Astrocyte (in vitro differentiated cells and primary cell): ENCODE measurements at regions not wholly inside any gene's neighbourhood (a gene's known extent, or its start where the extent isn't known, plus 50 kb on each side); places are given as distances from the start of the nearest gene placed in this dataset.

Experiments used
- DNase-seq: peaks from one replicate; pipeline ENCODE4 v3.0.0-alpha.2; 2010; ENCODE audit warnings: low read depth
- FAIRE-seq: peaks from 2 replicates; lab custom pipeline; 2011; peaks lifted over from hg19 to GRCh38; lab: Jason Lieb, UNC
- H2AFZ ChIP-seq: 2 replicates; pipeline ENCODE4 v1.6.0; 2012; ENCODE audit warnings: low read depth, low read length, inconsistent platforms
- H3K27ac ChIP-seq: 2 replicates; pipeline ENCODE4 v1.5.1; 2011; ENCODE audit warnings: low read depth, low read length, inconsistent platforms
- H3K27me3 ChIP-seq: 2 replicates; pipeline ENCODE4 v1.6.0; 2011; ENCODE audit warnings: low read length, inconsistent platforms; ENCODE audit not compliant: insufficient read depth
- H3K36me3 ChIP-seq: 2 replicates; pipeline ENCODE4 v1.5.1; 2011; ENCODE audit warnings: low read length, inconsistent platforms; ENCODE audit not compliant: insufficient read depth
- H3K4me1 ChIP-seq: 2 replicates; pipeline ENCODE4 v1.5.1; 2011; ENCODE audit warnings: low read length, inconsistent platforms; ENCODE audit not compliant: insufficient read depth
- H3K4me2 ChIP-seq: 2 replicates; pipeline ENCODE4 v1.6.0; 2012; ENCODE audit warnings: low read length, inconsistent platforms
- H3K4me3 ChIP-seq: 2 replicates; pipeline ENCODE4 v1.5.1; 2011; ENCODE audit warnings: low read depth, mild to moderate bottlenecking, low read length, inconsistent platforms; ENCODE audit not compliant: insufficient read depth
- H3K79me2 ChIP-seq: 2 replicates; pipeline ENCODE4 v1.6.0; 2012; ENCODE audit warnings: mild to moderate bottlenecking, low read length, inconsistent platforms; ENCODE audit not compliant: insufficient read depth
- H3K9ac ChIP-seq: 2 replicates; pipeline ENCODE4 v1.6.0; 2012; ENCODE audit warnings: mild to moderate bottlenecking, low read length, inconsistent platforms
- H3K9me3 ChIP-seq: 2 replicates; pipeline ENCODE4 v1.5.1; 2012; ENCODE audit warnings: low read depth, mild to moderate bottlenecking, low read length, inconsistent platforms; ENCODE audit not compliant: insufficient read depth
- H4K20me1 ChIP-seq: 2 replicates; pipeline ENCODE4 v1.6.0; 2012; ENCODE audit warnings: low read length, inconsistent platforms; ENCODE audit not compliant: insufficient read depth
- H3K27ac Mint-ChIP-seq: one replicate; pipeline ENCODE4 v1.8.0; 2021; ENCODE audit warnings: mild to moderate bottlenecking, mixed read lengths; ENCODE audit not compliant: unreplicated experiment
- H3K27me3 Mint-ChIP-seq: one replicate; pipeline ENCODE4 v1.8.0; 2021; ENCODE audit warnings: low read depth, mixed read lengths; ENCODE audit not compliant: unreplicated experiment
- H3K36me3 Mint-ChIP-seq: one replicate; pipeline ENCODE4 v1.8.0; 2021; ENCODE audit warnings: low read depth, mixed read lengths; ENCODE audit not compliant: unreplicated experiment
- H3K4me1 Mint-ChIP-seq: one replicate; pipeline ENCODE4 v1.8.0; 2021; ENCODE audit warnings: low read depth, mixed read lengths; ENCODE audit not compliant: unreplicated experiment
- H3K4me3 Mint-ChIP-seq: one replicate; pipeline ENCODE4 v1.8.0; 2021; ENCODE audit warnings: mild to moderate bottlenecking, moderate library complexity, mixed read lengths; ENCODE audit not compliant: unreplicated experiment
- H3K9me3 Mint-ChIP-seq: one replicate; pipeline ENCODE4 v1.8.0; 2021; ENCODE audit warnings: mild to moderate bottlenecking, mixed read lengths; ENCODE audit not compliant: unreplicated experiment
- EZH2 ChIP-seq: IDR thresholded peaks from 2 replicates; pipeline ENCODE4 v1.6.1; 2012; ENCODE audit warnings: mild to moderate bottlenecking, low read length, inconsistent platforms; ENCODE audit not compliant: insufficient read depth
- TF ChIP-seq, protein P1 (sequence below): IDR thresholded peaks from 2 replicates; pipeline ENCODE4 v1.5.1; 2011; ENCODE audit warnings: low read depth, mild to moderate bottlenecking, inconsistent platforms, low read length, moderate library complexity; ENCODE audit not compliant: insufficient read depth

- Histone ChIP-seq H3K4me3 (no peak overlapping the region), H3K27me3 (no peaks in the 10 kb centered on the region), H2AFZ (no peak overlapping the region), H3K9ac (no peak overlapping the region), H3K9me3 (no peaks in the 10 kb centered on the region), H3K4me2 (no peak overlapping the region), H3K79me2 (no peaks in the 10 kb centered on the region), H3K27ac (no peak overlapping the region), H4K20me1 (no peaks in the 10 kb centered on the region), H3K4me1 (no peaks in the 10 kb centered on the region), H3K36me3 (no peaks in the 10 kb centered on the region)
- no peaks in the 10 kb centered on the region for H3K36me3 Mint-ChIP-seq
- TF ChIP-seq, protein P1, sequence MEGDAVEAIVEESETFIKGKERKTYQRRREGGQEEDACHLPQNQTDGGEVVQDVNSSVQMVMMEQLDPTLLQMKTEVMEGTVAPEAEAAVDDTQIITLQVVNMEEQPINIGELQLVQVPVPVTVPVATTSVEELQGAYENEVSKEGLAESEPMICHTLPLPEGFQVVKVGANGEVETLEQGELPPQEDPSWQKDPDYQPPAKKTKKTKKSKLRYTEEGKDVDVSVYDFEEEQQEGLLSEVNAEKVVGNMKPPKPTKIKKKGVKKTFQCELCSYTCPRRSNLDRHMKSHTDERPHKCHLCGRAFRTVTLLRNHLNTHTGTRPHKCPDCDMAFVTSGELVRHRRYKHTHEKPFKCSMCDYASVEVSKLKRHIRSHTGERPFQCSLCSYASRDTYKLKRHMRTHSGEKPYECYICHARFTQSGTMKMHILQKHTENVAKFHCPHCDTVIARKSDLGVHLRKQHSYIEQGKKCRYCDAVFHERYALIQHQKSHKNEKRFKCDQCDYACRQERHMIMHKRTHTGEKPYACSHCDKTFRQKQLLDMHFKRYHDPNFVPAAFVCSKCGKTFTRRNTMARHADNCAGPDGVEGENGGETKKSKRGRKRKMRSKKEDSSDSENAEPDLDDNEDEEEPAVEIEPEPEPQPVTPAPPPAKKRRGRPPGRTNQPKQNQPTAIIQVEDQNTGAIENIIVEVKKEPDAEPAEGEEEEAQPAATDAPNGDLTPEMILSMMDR, result no peak
- peaks cover 2% of the 10 kb centered on the region for H3K4me1 Mint-ChIP-seq
- H3K27me3 Mint-ChIP-seq, result no peaks in the 10 kb centered on the region
- no peaks in the 10 kb centered on the region for H3K9me3 Mint-ChIP-seq
- no peak overlapping the region for H3K4me3 Mint-ChIP-seq
- FAIRE-seq (no peak), DNase-seq (no peak)
- H3K27ac Mint-ChIP-seq, result no peak overlapping the region
Measured at GRCh38 chr2:183250061-183250460, 125.8 kb downstream of the NUP35 start.

DNA sequence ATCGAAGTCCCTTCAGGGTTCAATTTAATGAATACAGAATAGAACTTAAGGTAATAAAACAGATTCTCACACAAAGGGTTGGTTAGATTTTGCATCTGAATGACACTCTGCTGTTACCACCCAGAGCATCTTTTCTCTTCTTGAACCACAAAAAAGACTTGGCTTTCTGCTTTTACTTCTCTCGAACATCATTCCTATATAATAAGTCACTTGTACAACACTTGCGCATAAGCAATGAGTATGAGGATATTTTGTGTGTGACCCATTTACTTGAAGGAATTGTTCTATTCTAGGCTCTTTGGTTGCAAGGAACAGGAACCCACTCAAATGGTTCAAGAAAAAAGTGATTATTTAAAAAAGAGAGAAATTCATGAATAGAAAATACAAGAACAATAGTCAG, 126.2 kb downstream of the NUP35 start:
- no peak overlapping the region for H3K4me2 ChIP-seq
- H3K9me3 ChIP-seq, result no peaks in the 10 kb centered on the region
- DNase-seq, result peak; percentile 4
- Mint-ChIP-seq H3K4me1 (peaks cover 2% of the 10 kb centered on the region), H3K4me3 (no peak overlapping the region), H3K36me3 (no peaks in the 10 kb centered on the region), H3K27ac (no peak overlapping the region), H3K27me3 (no peaks in the 10 kb centered on the region), H3K9me3 (no peaks in the 10 kb centered on the region)
- no peak for TF ChIP-seq EZH2
- TF ChIP-seq, protein P1, result no peak
- no peaks in the 10 kb centered on the region for H3K27me3 ChIP-seq
- H3K4me3 ChIP-seq, result no peak overlapping the region
- no peaks in the 10 kb centered on the region for H3K79me2 ChIP-seq
- H3K36me3 ChIP-seq, result no peaks in the 10 kb centered on the region
- H4K20me1 ChIP-seq, result no peaks in the 10 kb centered on the region
- no peak for FAIRE-seq
- no peak overlapping the region for H2AFZ ChIP-seq
- no peak overlapping the region for H3K9ac ChIP-seq
- H3K4me1 ChIP-seq, result no peaks in the 10 kb centered on the region
- H3K27ac ChIP-seq, result no peak overlapping the region

DNA sequence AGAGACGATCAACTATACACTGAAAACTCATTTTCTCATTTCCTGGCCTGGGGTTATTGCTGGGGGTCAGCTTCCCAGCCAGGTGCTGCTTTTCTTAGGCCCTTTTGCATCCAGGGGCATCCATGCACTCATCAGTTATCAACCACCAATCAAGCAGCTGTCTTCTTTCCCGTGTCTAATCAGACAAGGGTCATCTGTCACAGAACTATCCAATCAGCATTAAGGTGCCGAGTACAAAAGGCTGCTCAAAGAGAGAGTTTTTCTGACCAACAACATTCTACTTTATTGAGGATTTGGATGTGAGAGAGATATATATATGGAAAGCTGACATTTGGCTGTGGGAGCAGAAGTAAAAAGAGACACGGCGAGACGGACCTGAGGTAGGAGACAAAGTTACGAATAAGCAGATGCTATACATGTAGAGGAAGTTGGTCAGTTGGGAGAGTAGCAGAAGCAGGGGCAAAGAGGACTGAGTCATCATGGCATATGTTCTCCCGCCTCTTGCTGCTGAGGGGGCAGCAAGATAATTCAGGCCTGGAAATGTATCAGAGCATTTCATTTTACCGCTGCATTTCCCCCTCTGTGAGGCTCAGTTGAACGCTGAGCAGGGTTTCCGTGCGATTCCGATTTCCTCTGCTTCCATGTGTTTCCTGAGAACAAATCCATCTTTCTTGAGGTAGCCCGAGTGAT, 129.3 kb downstream of the NUP35 start:
- no peak overlapping the region for H3K4me2 ChIP-seq
- DNase-seq (no peak), FAIRE-seq (no peak)
- Mint-ChIP-seq H3K27ac (no peak overlapping the region), H3K4me1 (peaks cover 2% of the 10 kb centered on the region), H3K4me3 (no peak overlapping the region), H3K36me3 (no peaks in the 10 kb centered on the region), H3K27me3 (no peaks in the 10 kb centered on the region), H3K9me3 (no peaks in the 10 kb centered on the region)
- no peak overlapping the region for H3K4me3 ChIP-seq
- no peaks in the 10 kb centered on the region for H3K27me3 ChIP-seq
- H2AFZ ChIP-seq, result no peak overlapping the region
- H3K79me2 ChIP-seq, result no peaks in the 10 kb centered on the region
- H3K4me1 ChIP-seq, result no peaks in the 10 kb centered on the region
- TF ChIP-seq, protein P1, result no peak
- TF ChIP-seq EZH2, result no peak
- H3K27ac ChIP-seq, result no peak overlapping the region
- no peak overlapping the region for H3K9ac ChIP-seq
- no peaks in the 10 kb centered on the region for H4K20me1 ChIP-seq
- no peaks in the 10 kb centered on the region for H3K36me3 ChIP-seq
- H3K9me3 ChIP-seq, result no peaks in the 10 kb centered on the region
